GM20431 (cell line): ENCODE measurements at regions not wholly inside any gene's neighbourhood (a gene's known extent, or its start where the extent isn't known, plus 50 kb on each side); places are given as distances from the start of the nearest gene placed in this dataset.

Experiments used
- in situ Hi-C: fragments of 300-500 bp; cut with MseI, MboI; formaldehyde crosslinking; loops from one replicate; pipeline ENCODE4 v1.15.0; 2020; ENCODE audit warnings: low sequenced_read_pairs; ENCODE audit not compliant: unreplicated experiment

DNA sequence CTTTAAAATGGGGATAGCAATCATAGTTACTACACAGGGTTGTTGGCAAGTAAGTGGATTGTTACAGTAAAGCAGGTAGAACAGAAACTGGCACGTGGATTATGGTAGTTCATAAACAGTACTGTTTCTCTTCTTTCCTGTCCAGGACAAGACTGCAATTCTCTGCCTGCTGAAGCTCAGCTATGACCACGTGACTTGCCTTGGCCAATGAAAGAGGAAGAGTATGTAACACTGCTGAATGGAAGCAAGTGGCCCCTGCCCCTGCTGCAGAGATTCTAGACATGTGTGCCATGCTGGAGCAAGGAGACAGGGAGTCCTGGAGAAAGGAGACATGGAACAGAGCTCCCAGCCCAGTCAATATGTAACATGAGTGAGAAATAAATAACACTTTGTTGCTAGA is 66.6 kb upstream of the TOX3 start:
- in situ Hi-C loops: no loop called here

DNA sequence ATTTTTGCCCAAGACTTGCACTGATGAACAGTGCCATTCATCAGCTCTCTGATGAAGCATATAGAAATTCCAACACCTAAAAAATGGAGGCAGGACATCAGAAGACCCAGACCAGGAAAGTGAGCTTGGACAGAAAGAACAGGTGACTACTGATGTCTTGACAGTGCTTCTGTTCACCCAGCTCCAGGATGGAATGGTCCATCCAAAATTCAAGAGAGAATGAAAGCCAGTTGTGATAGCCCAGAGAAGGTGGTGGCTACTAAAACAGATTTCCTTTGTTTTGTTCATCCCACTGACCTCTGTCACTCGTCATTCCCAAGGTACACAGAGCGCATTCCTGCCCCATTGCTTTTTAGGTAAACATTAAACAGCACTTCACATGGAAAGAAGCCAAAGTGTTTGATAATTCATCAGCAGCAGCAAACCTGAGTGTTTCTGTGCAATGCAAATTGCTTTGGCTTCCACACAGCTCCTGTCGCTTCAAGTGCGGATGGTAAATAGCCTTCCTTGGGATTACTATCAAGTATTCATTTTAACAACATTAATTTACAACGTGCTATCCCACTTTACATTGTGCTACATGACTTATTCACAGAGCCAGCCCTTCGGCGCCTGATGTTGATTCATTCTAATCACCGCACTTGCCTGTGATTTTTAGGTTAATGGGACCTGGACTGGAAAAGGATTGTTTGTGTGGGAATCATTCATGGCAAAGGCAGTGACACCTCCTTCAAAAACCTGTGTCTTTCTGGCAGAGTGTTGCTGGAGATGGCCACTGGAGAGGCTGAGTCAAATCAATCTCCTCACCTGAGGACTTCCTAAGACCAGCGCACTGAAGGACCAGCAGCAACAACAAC is 65.1 kb upstream of the TOX3 start:
- in situ Hi-C loops: no loop called here

DNA sequence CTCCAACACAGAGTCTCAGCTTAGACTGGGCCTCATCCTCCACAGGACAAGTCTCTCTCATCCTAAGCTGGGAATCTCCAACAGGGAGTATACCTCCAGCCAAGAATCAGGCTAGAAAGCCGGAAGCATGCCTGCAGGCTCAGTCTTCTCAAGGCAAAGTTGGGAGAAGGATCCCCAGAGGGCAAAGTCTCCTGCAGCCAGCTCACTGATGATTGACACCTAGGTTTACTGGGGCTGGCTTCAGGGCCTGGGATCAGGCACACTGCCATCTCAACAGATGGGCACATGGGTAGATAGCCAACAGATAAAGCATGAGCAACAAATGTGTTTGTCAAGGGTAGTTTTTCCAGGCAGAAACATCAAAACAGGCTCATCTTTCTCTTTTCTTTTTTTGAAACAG is 56.1 kb upstream of the TOX3 start:
- in situ Hi-C loops: no loop called here

DNA sequence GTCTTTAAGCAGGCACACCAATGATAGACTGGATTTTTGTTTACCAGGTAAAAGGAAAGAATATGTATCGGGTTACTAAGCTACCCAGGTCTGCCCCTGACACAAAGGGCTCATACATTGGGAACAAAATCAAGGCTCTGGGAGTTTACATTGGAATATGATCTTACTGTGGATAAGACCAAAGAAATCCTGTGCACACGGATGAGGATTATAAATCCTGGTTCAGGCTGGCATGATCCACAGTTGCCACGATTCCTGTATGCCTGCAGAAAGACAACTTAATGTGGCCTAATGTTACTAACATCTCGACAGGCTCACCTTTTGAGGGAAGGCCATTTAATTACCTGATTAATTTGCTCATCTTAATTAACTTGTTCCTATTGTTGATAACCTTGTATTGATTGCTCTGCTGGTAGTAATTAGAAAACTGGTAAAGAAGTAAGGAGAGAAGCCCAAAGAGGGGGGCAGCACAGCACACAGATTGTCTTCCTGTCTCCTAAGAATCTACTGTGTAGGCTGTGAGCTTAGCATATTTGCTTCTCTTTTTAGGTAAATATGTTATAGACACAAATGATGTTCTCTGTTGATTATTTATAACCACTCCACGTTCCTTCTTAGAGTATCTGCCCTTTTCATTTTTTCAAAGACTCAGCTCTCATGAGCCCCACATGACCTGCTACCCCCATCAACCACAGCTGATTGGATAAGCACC is 51.0 kb upstream of the TOX3 start:
- in situ Hi-C loops: no loop called here

DNA sequence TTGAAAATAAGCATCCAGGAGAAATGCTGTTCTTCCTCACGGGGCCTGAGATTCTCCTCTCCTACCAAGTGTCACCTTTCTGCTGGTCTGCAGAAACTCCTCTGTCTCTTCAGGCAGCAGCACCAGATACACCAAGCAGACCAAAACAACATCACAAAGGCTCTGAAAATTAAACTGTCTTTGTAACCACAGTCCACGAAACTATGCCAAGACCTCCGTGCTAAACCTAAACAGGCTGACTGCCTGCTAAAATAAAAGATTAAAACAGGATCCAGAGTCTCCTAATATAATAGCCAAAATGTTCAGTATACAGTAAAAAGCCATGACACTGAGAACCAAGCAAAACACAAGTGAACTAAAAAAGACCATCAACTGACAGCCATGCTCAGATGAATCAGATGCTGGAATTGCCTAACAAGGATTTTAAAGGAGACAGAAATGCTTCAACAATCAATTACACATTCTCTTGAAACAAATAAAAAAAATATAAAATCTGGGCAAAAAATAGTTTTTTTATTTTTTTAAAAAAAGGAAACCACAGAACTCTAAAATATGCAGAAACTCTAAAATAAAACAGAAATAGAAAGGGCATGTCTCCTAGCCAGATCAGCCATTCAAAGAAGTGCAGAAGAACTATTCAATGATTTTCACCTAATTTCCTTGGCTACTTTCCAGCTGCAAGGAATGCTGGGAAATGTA is 50.3 kb upstream of the TOX3 start:
- in situ Hi-C loops: no loop called here
